Mesendoderm (in vitro differentiated cells): ENCODE measurements at regions not wholly inside any gene's neighbourhood (a gene's known extent, or its start where the extent isn't known, plus 50 kb on each side); places are given as distances from the start of the nearest gene placed in this dataset.

Experiments used
- DNase-seq: peaks from one replicate; pipeline ENCODE4 v3.0.0; 2013
- H2AK5ac ChIP-seq: 2 replicates; pipeline ENCODE4 v1.6.1; 2013; ENCODE audit warnings: low read length, inconsistent platforms
- H2BK120ac ChIP-seq: 2 replicates; pipeline ENCODE4 v1.6.1; 2013; ENCODE audit warnings: low read depth, mild to moderate bottlenecking, low read length, moderate library complexity, mixed read lengths
- H2BK15ac ChIP-seq: replicated peaks from 2 replicates; pipeline ENCODE4 v1.6.1; 2013; ENCODE audit warnings: low read depth, mild to moderate bottlenecking, moderate library complexity
- H2BK5ac ChIP-seq: 2 replicates; pipeline ENCODE4 v1.6.1; 2013; ENCODE audit warnings: low read length, inconsistent platforms
- H3K18ac ChIP-seq: 2 replicates; pipeline ENCODE4 v1.6.1; 2013; ENCODE audit warnings: mild to moderate bottlenecking, low read length, mixed read lengths
- H3K23ac ChIP-seq: one replicate; pipeline ENCODE4 v1.6.1; 2013; ENCODE audit warnings: low read length
- H3K27ac ChIP-seq: 2 replicates; pipeline ENCODE4 v1.5.1; 2013; ENCODE audit warnings: low read depth, mild to moderate bottlenecking, inconsistent platforms, low read length, moderate library complexity
- H3K27me3 ChIP-seq: 2 replicates; pipeline ENCODE4 v1.6.1; 2013; ENCODE audit warnings: low read length, control low read depth, mild to moderate bottlenecking, inconsistent platforms; ENCODE audit not compliant: insufficient read depth, poor library complexity
- H3K36me3 ChIP-seq: 2 replicates; pipeline ENCODE4 v1.6.1; 2013; ENCODE audit warnings: low read length, inconsistent platforms; ENCODE audit not compliant: control insufficient read depth, insufficient read depth
- H3K4ac ChIP-seq: one replicate; pipeline ENCODE4 v1.6.1; 2013; ENCODE audit warnings: low read depth, mild to moderate bottlenecking, low read length, moderate library complexity
- H3K4me1 ChIP-seq: 2 replicates; pipeline ENCODE4 v1.6.1; 2013; ENCODE audit warnings: low read depth, low read length, inconsistent platforms; ENCODE audit not compliant: control insufficient read depth
- H3K4me2 ChIP-seq: 2 replicates; pipeline ENCODE4 v1.6.1; 2013; ENCODE audit warnings: low read length
- H3K4me3 ChIP-seq: 2 replicates; pipeline ENCODE4 v1.5.1; 2013; ENCODE audit warnings: mild to moderate bottlenecking, low read length
- H3K56ac ChIP-seq: one replicate; pipeline ENCODE4 v1.6.1; 2013; ENCODE audit warnings: low read length
- H3K79me1 ChIP-seq: 2 replicates; pipeline ENCODE4 v1.6.1; 2013; ENCODE audit warnings: low read length, inconsistent platforms
- H3K79me2 ChIP-seq: 2 replicates; pipeline ENCODE4 v1.6.1; 2013; ENCODE audit warnings: mild to moderate bottlenecking, low read length; ENCODE audit not compliant: control insufficient read depth, insufficient read depth
- H3K9ac ChIP-seq: 2 replicates; pipeline ENCODE4 v1.6.1; 2013; ENCODE audit warnings: low read length, inconsistent platforms
- H4K5ac ChIP-seq: one replicate; pipeline ENCODE4 v1.6.1; 2013; ENCODE audit warnings: low read length
- H4K8ac ChIP-seq: one replicate; pipeline ENCODE4 v1.6.1; 2013; ENCODE audit warnings: low read depth, mild to moderate bottlenecking, control low read depth, low read length, moderate library complexity
- WGBS: extraction: QIAGEN DNeasy Blood & Tissue Kit; methylation state at CpG from one replicate; pipeline ENCODE4 v1.1.7; 2013; ENCODE audit warnings: low lambda C conversion rate, missing lambda C conversion rate; ENCODE audit not compliant: insufficient coverage; ENCODE audit errors: extremely low coverage; 5-methylcytosine and 5-hydroxymethylcytosine counted together

- WGBS: no CpG with 5 or more reads among the region's 2 CpGs
- Histone ChIP-seq H3K4me1 (no peaks in the 10 kb centered on the region), H2BK5ac (no peak overlapping the region), H4K8ac (no peak overlapping the region), H3K36me3 (no peaks in the 10 kb centered on the region), H3K18ac (no peak overlapping the region), H3K79me2 (no peaks in the 10 kb centered on the region), H4K5ac (no peak overlapping the region), H3K27ac (no peak overlapping the region), H3K4me2 (no peak overlapping the region), H2BK15ac (no peak overlapping the region), H3K23ac (no peak overlapping the region), H3K4me3 (no peak overlapping the region), H3K27me3 (no peaks in the 10 kb centered on the region), H3K4ac (no peak overlapping the region), H3K79me1 (no peaks in the 10 kb centered on the region), H2BK120ac (no peak overlapping the region), H3K56ac (no peak overlapping the region), H3K9ac (no peak overlapping the region), H2AK5ac (no peak overlapping the region)
- no peak for DNase-seq
These were observed 174.1 kb upstream of the TMTC1 start for GRCh38 chr12:29957835-29958234.

DNA sequence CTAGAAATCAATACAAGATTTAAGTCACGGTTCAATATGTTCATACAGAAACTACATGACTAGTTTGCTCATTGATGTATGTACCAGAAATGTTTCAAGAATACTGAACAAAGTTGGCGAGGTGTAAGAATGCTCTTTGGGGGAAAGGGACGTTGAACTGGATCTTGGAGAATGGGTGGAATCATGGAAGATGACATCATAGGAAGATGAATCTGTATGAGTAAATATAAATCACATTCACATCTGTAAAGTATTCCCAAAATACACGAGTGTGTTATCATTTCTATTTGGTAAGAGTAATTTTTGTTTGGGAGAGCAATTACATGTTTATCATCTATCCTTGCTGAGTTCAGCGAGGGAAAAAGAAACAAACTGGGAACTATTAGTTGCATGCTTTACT, 162.2 kb upstream of the TMTC1 start:
- Histone ChIP-seq H3K4me3 (no peak overlapping the region), H3K27me3 (no peaks in the 10 kb centered on the region), H3K23ac (no peak overlapping the region), H3K18ac (no peak overlapping the region), H3K56ac (no peak overlapping the region), H4K8ac (no peak overlapping the region), H2BK15ac (no peak overlapping the region), H3K4me1 (no peaks in the 10 kb centered on the region), H4K5ac (no peak overlapping the region), H3K9ac (no peak overlapping the region), H3K4me2 (no peak overlapping the region), H3K4ac (no peak overlapping the region), H3K27ac (no peak overlapping the region), H2BK120ac (no peak overlapping the region), H2AK5ac (no peak overlapping the region), H2BK5ac (no peak overlapping the region), H3K36me3 (no peaks in the 10 kb centered on the region), H3K79me1 (no peaks in the 10 kb centered on the region), H3K79me2 (no peaks in the 10 kb centered on the region)
- WGBS: no CpG with 5 or more reads among the region's 5 CpGs
- no peak for DNase-seq

DNA sequence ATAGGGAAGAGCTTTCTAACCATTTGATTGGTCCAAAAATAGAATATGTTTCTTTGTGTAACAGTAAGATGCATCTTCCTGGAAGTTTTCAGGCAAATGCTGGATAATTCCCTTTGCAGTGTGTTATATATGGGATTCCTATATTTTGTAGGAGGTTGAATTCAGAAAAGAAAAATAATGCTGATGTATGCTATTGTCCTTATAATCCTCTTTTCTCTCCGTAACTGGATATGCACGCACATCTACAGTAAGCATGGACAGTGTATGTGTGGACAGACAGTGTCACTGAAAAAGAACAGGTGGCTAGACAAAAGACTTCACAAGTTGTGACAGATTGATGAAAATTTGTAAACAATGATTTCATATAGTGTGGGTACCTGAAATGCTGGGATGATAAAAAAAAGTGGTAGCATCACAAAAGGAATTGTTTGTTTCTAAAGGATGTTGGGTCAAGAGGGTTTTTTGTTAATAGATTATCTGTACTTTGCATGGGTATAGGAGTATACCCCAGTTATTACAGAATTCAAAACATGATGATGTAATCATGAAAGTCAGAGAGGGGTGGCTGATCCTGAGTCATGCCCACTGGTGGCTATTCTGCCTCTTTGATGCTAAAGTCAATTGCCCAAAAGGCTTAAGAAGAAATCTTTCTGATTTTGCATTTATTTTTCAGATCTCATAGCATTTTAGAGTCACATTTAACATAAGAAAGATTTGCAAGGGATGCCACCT, 160.7 kb upstream of the TMTC1 start:
- Histone ChIP-seq H2BK15ac (no peak overlapping the region), H3K4me3 (no peak overlapping the region), H4K8ac (no peak overlapping the region), H3K27ac (no peak overlapping the region), H3K36me3 (no peaks in the 10 kb centered on the region), H3K79me1 (no peaks in the 10 kb centered on the region), H3K27me3 (no peaks in the 10 kb centered on the region), H2AK5ac (no peak overlapping the region), H2BK120ac (no peak overlapping the region), H3K4ac (no peak overlapping the region), H3K18ac (no peak overlapping the region), H3K9ac (no peak overlapping the region), H3K23ac (no peak overlapping the region), H3K4me2 (no peak overlapping the region), H3K56ac (no peak overlapping the region), H4K5ac (no peak overlapping the region), H2BK5ac (no peak overlapping the region), H3K4me1 (no peaks in the 10 kb centered on the region), H3K79me2 (no peaks in the 10 kb centered on the region)
- WGBS: no CpG with 5 or more reads among the region's 2 CpGs
- no peak for DNase-seq

GRCh38 chr12:29943683-29944082, 159.9 kb upstream of the TMTC1 start:
- WGBS: no CpG with 5 or more reads among the region's 2 CpGs
- DNase-seq: no peak
- Histone ChIP-seq H3K23ac (no peak overlapping the region), H4K5ac (no peak overlapping the region), H3K27me3 (no peaks in the 10 kb centered on the region), H2BK5ac (no peak overlapping the region), H3K9ac (no peak overlapping the region), H3K4me1 (no peaks in the 10 kb centered on the region), H2BK15ac (no peak overlapping the region), H2AK5ac (no peak overlapping the region), H2BK120ac (no peak overlapping the region), H4K8ac (no peak overlapping the region), H3K79me1 (no peaks in the 10 kb centered on the region), H3K4me2 (no peak overlapping the region), H3K56ac (no peak overlapping the region), H3K36me3 (no peaks in the 10 kb centered on the region), H3K79me2 (no peaks in the 10 kb centered on the region), H3K4me3 (no peak overlapping the region), H3K4ac (no peak overlapping the region), H3K18ac (no peak overlapping the region), H3K27ac (no peak overlapping the region)

DNA sequence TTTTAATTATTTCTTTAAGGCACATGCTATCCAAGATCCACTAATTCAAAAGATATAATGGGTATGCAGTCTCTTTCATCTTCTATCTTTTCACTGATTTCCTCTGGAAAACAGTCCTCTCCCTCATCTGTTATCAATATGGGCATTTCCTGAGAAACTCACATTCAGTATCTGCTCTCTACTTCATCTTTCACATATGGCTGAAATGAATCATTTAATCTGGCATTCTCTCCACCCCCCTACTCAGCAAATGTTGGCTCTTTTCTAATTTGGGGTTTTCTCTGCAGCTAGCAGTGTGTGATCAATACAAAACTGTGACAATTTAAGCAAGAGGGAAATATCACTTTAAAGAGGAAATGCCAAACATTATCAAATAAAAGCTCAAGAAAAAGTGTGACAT, 157.1 kb upstream of the TMTC1 start:
- Histone ChIP-seq H3K18ac (no peak overlapping the region), H4K8ac (no peak overlapping the region), H3K27ac (no peak overlapping the region), H3K4me3 (no peak overlapping the region), H3K4me2 (no peak overlapping the region), H2AK5ac (no peak overlapping the region), H2BK15ac (no peak overlapping the region), H3K79me1 (no peaks in the 10 kb centered on the region), H3K4ac (no peak overlapping the region), H2BK120ac (no peak overlapping the region), H3K27me3 (no peaks in the 10 kb centered on the region), H3K79me2 (no peaks in the 10 kb centered on the region), H2BK5ac (no peak overlapping the region), H3K56ac (no peak overlapping the region), H3K9ac (no peak overlapping the region), H4K5ac (no peak overlapping the region), H3K36me3 (no peaks in the 10 kb centered on the region), H3K23ac (no peak overlapping the region), H3K4me1 (no peaks in the 10 kb centered on the region)
- no peak for DNase-seq

DNA sequence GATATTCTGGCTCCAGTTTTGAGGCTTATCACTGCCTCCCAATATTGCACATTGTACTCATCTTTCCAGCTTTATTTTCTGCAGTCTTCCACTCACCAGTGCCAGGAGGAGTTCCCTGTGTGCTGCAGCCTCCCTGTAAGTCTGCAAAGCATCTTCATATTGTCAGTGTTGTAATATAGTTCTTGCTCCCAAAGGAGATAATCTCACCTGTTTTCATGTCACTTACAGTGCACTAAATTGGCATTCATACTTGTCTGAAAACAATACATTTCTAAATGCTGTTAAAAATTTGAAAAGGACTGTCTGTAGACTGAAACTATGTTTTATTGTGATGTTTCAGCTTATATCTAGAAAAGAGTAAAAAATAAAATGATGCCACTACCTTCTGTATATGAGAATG, 146.8 kb upstream of the TMTC1 start:
- no peaks in the 10 kb centered on the region for H3K4me1 ChIP-seq
- DNase-seq: no peak
- H2BK120ac ChIP-seq: no peak overlapping the region
- H3K27me3 ChIP-seq: no peaks in the 10 kb centered on the region
- no peak overlapping the region for H3K4me2 ChIP-seq
- no peaks in the 10 kb centered on the region for H3K79me2 ChIP-seq
- no peak overlapping the region for H3K4ac ChIP-seq
- no peak overlapping the region for H2BK5ac ChIP-seq
- no peak overlapping the region for H3K23ac ChIP-seq
- H3K79me1 ChIP-seq: no peaks in the 10 kb centered on the region
- H3K9ac ChIP-seq: no peak overlapping the region
- no peak overlapping the region for H2BK15ac ChIP-seq
- H4K8ac ChIP-seq: no peak overlapping the region
- H3K18ac ChIP-seq: no peak overlapping the region
- no peak overlapping the region for H3K27ac ChIP-seq
- H2AK5ac ChIP-seq: no peak overlapping the region
- H3K4me3 ChIP-seq: no peak overlapping the region
- H4K5ac ChIP-seq: no peak overlapping the region
- H3K56ac ChIP-seq: no peak overlapping the region
- no peaks in the 10 kb centered on the region for H3K36me3 ChIP-seq
